Cerebellar cortex (tissue), 1 donor: ENCODE measurements at regions not wholly inside any gene's neighbourhood (a gene's known extent, or its start where the extent isn't known, plus 50 kb on each side); places are given as distances from the start of the nearest gene placed in this dataset.
"Not testable (repeated sequence)": the region's sequence is repeated elsewhere in the genome, so short reads cannot be mapped to it uniquely, and the experiment has no call there.

Experiments
- DNase-seq: peaks from one replicate; pipeline ENCODE4 v3.0.0-alpha.2; 2015; ENCODE audit warnings: low spot score

DNA sequence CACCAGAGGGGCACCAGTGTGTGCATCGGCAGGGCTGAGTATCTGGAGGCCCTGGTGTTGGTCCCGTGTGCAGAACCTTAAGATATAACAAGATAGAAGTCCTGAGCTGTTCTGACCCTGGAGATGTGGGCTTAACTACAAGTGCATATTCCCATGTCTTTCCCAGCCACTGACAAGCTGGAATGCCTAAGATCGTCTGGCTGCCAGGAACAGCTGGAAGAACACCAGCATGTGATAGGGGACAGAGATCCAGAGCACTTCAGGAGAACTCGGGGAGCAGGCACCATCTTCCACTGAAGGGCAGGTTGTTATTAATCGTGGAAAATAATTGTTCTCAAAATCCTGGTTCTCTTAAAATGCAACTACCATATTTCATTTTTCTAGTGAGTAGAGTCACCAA lies 419.9 kb upstream of the RUNX1 start:
- no peak for DNase-seq

DNA sequence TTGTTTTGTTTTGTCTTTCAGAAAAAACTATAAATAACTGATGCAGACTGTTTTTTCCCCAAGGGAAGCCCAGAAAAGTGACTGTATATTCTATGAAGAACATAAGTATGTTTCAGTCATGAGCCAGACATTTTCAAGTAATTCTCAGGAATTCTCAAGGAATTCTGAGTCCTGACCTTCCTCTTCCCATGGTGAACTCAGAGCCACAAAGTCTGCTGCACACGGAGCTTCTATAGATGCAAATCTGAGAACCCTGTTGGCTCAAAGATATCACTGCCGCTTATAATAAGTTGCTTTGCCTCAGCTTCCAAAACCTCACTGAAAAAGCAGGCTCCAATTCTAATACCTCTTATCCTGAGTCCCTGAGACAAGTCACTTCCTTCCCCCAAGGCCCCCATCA lies 418.5 kb upstream of the RUNX1 start:
- no peak for DNase-seq

GRCh38 chr21:35466681-35467080 lies 417.6 kb upstream of the RUNX1 start:
- not testable (repeated sequence) for DNase-seq

- DNase-seq: no peak
These were observed 416.6 kb upstream of the RUNX1 start for GRCh38 chr21:35465741-35466140.

DNA sequence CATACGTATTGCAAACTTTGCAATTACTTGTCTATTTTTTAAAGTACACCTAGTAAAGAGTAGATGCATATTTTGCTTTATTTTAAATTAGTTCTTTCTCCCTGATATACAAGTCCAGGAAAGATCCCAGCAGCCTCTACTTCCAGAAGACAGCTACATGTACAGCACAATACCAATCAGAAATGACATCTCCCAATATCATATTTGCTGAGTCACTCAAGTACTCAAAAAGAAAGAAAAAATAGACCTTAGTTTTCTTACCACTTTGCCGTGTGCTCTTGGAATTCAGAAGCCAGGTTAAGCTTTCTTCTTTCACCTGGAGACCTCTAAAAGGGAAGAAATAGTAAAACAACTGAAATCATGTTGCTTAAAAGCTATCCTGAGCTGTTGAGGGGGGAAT lies 412.6 kb upstream of the RUNX1 start:
- DNase-seq: no peak

- DNase-seq: no peak
These were observed 411.3 kb upstream of the RUNX1 start for GRCh38 chr21:35460441-35460840.

DNA sequence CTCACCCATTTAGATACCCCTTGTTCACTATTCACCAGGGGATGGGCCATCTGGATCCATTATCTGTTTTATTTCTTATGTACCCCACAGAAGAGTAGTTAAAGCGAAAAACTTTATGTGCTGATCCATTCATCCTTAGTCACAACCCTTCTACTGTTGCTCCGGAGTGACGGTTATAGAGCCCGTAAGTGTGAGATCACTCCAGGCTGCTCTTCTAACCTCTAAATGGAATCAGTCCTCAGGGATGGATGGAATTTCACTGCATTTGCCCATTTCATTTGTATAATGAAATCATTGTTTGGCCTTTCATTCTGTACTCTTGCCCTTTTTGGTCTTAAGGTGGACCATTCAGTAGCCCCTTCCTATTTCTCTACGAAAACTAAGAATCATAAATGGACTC lies 409.3 kb upstream of the RUNX1 start:
- DNase-seq: no peak

DNA sequence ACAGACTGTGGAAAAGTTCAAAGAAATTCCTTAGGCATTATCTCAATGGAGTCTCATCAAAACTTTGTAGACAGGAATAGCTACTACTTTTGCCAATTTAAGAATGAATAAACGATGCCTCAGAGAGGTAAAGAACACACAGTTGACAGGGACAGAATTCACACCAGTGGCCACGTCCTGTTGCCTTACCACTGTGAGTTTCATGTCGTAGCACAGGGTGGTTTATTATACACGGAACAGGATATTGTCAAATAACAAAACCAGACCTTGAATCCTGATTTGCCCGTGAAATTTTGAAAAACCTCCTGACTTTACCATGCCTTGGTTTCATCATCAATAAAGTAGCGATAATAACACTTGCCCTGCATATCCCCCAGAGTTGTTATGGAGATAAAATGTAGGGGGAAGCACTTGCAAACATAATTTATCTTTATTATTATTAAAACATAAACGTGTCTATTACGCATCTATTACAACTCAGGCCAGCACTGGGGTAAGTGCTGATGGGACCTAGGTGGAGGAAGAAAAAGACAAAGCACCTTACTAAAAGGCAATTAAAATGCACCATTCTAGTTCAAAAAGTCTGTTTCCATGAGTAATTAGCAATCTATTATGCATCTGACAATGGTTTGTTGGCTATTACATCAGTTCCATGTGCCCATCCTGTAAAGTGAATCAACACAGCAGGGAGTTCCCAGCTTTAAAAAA lies 408.1 kb upstream of the RUNX1 start:
- DNase-seq: no peak

- no peak for DNase-seq
These were observed 402.2 kb upstream of the RUNX1 start for GRCh38 chr21:35451276-35451675.

DNA sequence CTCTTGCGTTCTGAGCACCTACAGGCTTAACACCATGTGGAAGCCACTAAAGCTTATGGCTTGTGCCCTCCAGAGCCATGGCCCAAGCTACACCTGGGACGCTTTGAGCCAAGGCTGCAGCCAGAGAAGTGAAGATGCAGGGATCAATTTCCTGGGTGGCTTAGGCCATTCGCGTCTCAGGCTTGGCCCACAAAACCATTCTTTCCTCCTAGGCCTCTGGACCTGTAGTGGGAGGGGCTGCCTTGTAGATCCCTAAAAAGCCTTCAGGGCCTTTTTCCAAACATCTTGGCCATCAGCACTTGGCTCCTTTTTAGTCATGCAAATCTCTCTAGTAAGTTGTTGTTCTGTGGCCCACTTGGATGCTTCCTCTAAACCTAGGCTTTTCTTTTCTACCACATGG lies 401.7 kb upstream of the RUNX1 start:
- no peak for DNase-seq

DNA sequence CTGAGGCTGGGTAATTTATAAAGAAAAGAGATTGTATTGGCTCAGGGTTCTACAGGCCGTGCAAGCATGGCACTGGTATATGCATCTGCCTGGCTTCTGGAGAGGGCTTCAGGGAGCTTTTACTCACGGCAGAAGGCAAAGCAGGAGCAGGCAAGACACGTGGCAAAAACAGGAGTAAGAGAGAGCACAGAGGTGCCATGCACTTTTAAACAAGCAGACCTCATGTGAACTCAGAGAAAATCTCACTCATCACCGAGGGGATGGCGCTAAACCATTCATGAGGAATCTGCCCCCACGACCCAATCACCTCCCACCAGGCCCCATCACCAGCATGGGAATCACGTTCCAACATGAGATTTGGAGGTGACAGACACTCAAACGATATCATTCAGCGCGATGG lies 400.7 kb upstream of the RUNX1 start:
- DNase-seq: no peak

GRCh38 chr21:35448876-35449599 lies 399.9 kb upstream of the RUNX1 start:
- DNase-seq: no peak

- DNase-seq: no peak
These were observed 395.3 kb upstream of the RUNX1 start for GRCh38 chr21:35444391-35444790.

GRCh38 chr21:35441868-35442582 lies 392.9 kb upstream of the RUNX1 start:
- no peak for DNase-seq

GRCh38 chr21:35438643-35439404 lies 389.7 kb upstream of the RUNX1 start:
- no peak for DNase-seq

DNA sequence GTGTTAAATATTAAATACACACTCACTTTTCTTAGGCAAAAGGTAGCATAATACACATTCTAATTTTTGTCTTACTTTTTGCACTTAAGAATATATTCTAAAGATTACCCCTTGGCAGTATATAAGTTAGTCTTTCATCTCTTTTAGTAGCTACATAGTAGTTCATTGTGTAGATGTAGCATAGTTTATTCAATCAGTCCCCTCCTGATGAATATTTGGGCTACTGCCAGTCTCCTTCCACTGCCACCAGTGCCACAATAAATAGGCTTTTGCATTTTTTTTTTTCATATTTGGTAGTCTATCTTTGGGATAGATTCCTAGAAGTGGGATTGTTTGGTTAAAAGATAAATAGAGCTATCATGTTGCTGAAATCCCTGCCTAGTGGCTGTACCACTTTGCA lies 388.8 kb upstream of the RUNX1 start:
- DNase-seq: no peak

- no peak for DNase-seq
These were observed 387.8 kb upstream of the RUNX1 start for GRCh38 chr21:35436899-35437298.

- not testable (repeated sequence) for DNase-seq
These were observed 383.5 kb upstream of the RUNX1 start for GRCh38 chr21:35432601-35433000.

DNA sequence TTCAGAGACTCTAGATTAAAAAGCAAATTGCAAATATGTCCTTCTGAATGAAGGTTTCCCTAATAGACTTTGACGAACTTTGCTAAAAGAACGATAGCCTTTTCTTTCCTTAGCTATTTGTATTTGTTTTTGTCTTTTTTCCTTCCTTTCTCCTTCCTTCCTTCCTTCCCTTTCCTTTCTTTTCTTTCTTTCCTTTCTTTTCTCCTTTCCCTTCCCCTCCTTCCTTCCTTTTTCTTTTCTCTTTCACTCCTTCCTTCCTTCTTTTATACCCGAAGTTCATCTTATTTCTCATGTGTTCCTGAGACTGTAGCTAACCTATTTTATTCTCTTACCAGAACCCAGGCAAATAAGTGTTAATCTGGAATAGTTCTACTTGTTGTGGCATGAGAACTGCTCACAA lies 381.2 kb upstream of the RUNX1 start:
- no peak for DNase-seq

GRCh38 chr21:35428937-35429336 lies 379.8 kb upstream of the RUNX1 start:
- DNase-seq: no peak

- no peak for DNase-seq
These were observed 379.4 kb upstream of the RUNX1 start for GRCh38 chr21:35428489-35428888.

DNA sequence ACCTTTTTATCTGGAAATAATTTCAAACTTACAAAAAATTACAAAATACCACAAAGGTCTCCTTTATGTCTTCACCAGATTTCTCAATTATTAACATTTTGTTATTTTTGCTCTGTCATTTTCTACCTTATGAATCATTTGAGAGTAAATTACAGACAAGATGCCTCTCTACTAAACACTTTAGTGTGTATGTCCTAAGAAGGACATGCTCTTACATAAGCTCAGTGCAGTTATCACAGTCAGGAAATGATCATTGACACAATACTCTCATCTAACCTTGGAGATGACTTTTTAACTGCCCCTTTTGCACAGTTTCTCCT lies 378.9 kb upstream of the RUNX1 start:
- DNase-seq: no peak
